HG03439 (cell line): ENCODE measurements at regions not wholly inside any gene's neighbourhood (a gene's known extent, or its start where the extent isn't known, plus 50 kb on each side); places are given as distances from the start of the nearest gene placed in this dataset.

ENCODE experiments used
- ATAC-seq: cut with Tn5 transposase; IDR thresholded peaks from one replicate; pipeline ENCODE4 v1.9.1; 2021; ENCODE audit warnings: mild to moderate bottlenecking, moderate library complexity; ENCODE audit not compliant: unreplicated experiment

DNA sequence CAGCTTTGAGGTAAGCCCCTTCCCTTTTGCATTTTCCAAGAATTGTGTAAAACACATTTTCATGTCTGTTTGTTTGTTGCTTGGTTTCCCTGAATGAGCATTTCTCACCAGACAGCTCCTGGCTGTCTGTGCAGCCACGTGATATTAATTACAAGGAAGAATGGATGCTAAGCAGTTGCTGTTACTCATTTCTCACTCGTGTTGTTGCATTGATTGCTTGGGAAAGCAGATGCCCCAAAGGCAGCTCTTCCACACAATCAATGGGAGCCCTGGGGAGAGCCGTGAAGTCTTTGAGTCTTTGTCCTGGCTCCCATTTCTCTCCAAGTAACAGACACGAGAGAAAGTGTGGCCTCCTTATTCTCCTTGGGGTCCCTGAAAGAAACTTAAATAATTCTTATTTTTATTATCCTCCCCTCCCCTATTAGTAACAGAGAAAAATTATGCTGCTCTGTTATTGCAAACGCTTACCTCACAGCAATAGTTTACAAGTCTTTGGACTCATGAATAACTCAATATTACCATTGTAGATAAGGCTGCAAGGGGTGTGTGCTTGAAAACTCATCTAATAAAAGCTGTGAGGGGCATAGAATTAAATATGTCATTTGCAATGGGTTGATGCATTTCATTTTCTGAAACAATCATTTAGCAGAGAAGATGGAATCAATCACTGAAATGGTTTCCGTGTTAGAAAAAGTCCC lies 127.7 kb upstream of the CAMK1G start:
- no peak for ATAC-seq

- ATAC-seq = no peak
Measured at GRCh38 chr1:209456878-209457277, 126.6 kb upstream of the CAMK1G start.

- no peak for ATAC-seq
Measured at GRCh38 chr1:209457401-209458125, 126.0 kb upstream of the CAMK1G start.

GRCh38 chr1:209458921-209459320 lies 124.6 kb upstream of the CAMK1G start:
- ATAC-seq = no peak

DNA sequence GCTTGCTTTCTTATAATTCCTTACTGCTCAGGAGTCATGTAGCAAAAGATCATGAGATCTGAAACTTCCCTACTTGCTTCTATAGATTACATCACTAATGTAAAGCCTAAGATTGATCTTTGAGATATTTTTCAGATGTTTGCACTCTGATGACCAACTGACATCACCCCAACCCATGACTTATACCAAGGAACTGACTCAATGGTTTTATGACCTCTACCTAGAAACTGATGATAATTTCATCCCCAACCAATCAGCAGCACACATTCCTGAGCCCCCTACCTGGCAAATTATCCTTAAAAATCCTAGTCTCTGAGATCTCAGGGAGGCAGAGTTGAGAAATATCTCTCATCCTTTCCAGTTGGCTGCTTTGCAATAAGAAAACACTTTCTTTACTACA lies 122.3 kb upstream of the CAMK1G start:
- ATAC-seq = no peak

GRCh38 chr1:209462433-209462832 lies 121.1 kb upstream of the CAMK1G start:
- no peak for ATAC-seq

DNA sequence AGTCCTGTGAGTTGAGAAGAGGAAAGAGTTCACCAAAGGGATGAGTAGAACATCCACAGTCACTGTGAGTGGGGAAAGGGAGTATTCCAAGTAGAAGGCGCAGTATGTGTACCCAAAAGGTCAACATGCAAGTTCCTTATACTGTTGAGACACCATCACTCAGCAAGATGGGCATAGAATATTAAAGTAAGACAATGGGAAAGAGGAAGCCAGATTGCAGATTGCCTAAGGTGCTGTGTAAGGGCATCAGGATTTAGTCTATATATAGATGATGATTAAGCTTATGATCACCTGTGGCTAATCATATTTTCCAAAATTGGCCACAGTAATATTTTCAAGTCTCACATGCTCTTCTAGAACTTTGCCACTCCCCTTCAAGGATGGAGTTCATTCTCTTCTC lies 120.1 kb upstream of the CAMK1G start:
- ATAC-seq = no peak

DNA sequence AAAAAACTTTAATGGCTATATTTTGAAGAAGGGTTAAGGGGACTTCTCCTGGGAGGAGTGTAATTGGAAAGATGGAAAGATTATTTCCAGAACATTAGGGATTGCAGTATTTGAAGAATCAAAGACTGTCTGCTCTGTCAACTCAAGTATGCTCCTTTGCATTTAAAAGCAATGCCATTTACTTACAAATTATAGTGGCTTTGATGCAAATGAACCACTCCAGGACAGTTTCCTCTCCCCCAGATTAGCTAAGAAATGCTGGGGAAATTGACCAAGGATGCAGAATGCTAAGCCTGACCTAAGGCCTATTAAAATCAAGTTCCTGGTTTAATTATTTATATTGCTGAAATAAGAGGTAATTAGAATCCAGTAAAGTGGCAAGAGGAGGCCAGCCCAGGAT lies 110.5 kb upstream of the CAMK1G start:
- ATAC-seq = no peak

DNA sequence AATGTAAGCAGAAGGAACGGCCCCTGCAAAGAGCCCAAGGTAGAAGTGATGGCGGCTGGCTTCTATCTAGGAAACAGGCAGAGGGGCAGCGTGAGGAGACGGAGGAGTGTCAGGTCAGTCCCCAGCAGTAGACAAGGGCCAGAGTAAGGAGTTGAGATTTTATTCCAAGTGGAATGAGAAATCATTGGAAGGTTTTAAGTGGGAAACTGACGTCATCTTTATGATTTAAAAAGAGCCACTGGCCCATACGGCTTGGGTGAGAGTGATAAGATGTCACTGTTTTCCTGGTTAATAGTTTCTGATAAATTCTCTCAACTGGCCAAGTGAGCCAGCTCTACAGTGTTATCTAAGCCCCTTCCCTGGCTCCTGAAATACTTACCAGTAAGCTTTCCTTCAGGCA lies 103.2 kb upstream of the CAMK1G start:
- no peak for ATAC-seq

DNA sequence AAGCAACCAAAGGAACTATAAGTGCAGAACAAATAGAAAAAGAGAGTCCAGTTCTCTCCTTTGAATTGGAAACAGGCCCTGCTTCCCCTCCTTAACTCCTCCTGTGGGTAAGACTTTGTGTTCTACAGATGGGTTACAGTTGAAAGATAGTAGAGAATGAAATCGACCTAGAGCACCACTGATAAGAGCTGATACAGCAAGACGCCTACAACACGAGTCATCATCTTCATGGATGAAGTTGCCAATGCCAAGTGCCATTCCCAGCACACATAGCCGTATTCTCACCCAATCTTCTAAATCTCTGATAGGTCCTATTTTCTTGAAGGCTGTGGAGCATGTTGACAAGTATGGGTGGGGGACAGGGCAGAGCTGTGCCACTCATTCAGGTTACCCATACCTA lies 99.8 kb upstream of the CAMK1G start:
- ATAC-seq = no peak

GRCh38 chr1:209484429-209484828 lies 99.1 kb upstream of the CAMK1G start:
- no peak for ATAC-seq

DNA sequence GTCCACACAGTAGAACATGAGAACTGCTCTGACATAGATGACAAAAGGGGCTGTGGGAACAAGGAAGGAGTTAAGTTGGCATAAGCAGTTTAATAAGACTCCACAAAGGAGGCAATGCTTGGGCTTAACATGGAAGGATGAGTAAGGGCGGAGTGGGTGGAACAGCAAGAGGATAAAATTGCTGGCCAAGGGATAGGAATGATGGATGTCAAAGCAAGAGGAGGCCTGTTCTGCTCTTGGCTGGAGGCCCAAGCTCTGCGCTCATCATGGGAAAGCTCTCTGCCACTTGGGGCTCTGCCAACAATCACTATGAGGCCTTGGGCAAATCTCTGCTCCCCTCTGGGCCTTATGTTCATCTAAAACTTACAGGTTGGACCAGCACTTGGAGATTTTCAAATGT lies 98.3 kb upstream of the CAMK1G start:
- no peak for ATAC-seq

DNA sequence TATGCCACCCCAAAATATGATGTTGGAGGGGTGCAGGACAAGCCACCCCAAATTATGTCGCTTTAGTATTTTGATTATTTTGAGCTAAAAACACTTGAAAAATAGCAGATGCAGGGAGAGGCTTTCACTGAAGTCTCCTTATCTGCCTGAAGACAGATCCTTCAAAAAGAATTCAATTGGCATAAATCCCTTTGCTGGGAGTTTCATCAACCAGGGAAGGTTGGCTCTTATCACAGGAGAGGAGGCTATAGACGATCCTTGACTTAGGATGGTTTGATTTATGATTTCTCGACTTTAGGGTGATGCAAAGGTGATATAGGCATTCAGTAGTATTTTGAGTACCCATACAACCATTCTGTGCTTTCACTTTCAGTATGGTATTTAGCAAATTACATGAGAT lies 97.8 kb upstream of the CAMK1G start:
- no peak for ATAC-seq

DNA sequence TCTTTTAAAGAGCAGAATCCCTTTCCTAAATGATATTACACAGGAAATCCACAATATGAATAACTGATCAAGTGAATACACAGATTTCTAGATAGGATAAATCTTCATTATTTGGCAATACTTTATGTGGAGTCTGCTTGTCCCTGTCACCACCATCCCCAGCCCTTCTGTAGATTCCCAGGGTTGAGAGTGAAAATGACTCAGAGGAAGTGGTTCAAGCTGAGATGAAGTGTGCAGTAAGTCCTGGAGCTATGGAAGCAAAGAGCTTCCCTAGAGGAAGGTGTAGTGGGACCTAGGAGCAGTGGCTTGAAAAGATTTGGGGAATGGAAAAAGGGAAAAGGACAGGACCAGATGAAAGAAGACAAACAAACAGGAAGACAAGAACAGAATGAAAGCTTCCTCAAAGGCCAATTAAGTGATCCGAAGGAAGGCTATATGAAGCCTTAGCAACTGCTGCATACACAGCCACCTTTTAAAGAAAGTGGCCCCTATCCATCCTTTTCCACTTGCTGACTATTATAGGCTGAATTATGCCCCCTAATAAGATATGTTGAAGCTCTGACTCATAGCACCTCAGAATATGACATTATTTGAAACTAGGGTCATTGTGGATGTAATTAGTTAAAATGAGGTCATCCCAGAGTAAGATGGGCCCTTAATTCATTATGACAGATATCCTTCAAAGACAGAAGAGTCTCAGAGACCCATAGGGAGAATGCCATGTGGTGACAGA lies 96.5 kb upstream of the CAMK1G start:
- ATAC-seq = no peak

DNA sequence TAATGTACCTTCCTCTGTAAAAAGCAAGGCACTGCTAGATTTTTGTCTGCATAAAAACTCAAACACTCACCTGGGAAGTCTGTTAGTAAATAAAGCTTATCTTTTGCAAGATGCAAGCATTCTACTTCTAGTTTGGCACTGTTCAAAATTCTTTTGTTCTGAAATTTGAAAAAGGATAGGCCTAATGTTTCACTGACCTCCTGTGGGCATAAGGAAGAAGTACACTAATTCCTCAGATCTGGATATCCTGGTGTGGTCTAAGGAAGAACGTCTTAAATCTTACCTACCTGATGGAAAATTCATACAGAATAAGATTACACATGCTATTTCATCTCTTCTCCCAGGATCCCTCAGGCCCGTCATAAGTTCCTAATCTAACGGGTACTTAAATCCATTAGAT lies 93.5 kb upstream of the CAMK1G start:
- ATAC-seq = no peak

DNA sequence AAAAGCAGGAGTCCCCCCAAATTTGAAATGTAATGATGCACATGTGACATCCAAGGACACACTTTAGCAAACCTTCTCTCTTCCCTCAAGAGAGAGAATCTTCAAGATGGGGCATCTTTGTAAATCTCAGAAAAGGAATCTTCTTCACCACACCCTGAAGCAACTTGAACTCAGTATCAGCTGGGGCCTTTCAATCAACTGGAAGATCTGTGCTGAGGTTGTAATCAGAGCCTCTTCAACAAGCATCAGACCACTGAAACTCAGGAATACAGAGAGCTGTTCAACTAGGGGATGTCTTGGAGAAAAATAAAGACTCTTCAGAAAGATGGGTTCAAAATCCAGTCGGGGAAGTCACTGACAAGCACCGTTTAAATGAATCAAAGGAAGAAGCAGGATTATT lies 92.5 kb upstream of the CAMK1G start:
- ATAC-seq = no peak

DNA sequence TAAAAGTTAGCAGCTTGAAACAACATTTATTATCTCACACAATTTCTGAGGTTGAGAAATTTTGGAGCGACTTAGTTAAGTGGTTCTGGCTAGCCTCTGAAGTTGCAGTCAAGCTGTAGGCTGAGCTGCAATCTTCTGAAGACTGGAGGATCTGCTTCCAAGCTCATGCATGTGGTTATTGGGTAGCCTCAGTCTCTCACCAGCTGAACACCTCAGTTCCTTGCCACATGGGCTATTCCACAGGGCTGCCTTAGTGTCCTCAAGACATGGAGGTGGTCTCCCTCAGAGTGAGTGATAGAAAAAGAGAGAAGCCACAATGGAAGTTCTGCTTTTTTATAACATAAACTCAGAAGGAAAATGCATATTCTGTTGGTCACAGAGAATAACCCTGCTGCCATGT lies 92.0 kb upstream of the CAMK1G start:
- ATAC-seq = no peak

- no peak for ATAC-seq
Measured at GRCh38 chr1:209491897-209492296, 91.6 kb upstream of the CAMK1G start.

DNA sequence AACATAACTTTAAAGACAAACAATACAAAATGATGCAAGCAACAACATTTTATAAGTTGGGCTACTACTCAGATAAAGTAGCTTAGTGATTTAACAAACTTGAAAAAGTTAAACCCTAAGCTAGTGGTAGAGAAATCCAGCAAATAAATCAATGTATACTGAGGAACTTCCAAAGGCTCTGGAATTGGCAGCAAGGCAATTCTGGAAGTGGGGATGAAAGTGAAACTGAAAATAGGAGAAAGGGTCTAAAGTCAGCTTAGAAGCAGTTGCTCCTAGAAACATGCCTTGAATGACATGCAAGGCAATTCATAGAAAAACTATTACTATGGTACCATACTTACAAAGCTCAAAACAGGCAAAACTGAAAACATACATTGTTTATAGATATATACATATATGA lies 90.0 kb upstream of the CAMK1G start:
- no peak for ATAC-seq

- ATAC-seq = no peak
Measured at GRCh38 chr1:209497729-209498128, 85.8 kb upstream of the CAMK1G start.

GRCh38 chr1:209500993-209501392 lies 82.5 kb upstream of the CAMK1G start:
- no peak for ATAC-seq

DNA sequence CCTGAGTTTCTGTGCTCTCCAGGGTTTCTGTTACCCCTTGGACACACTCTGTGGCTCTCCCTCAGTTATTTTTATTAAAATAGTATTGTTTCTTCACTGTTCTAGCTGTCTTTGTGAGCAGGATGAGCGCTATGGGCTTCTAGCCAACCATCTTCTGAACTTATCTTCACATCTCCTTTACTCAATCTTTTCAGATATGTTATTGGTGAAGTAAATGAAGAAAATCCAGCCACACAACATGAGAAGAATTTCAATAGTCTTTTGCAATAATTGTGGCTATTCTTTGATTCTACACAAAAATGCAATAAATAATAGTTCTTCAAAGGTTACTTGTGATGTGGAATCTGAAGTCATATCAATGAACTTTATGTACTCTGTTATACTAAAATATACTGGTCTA lies 80.3 kb upstream of the CAMK1G start:
- no peak for ATAC-seq
